Lower lobe of right lung (tissue), 2 donors: ENCODE measurements at regions not wholly inside any gene's neighbourhood (a gene's known extent, or its start where the extent isn't known, plus 50 kb on each side); places are given as distances from the start of the nearest gene placed in this dataset.

ENCODE experiments used
- ATAC-seq, 2 donors: fragments of 200-7000 bp; cut with Tn5 transposase; one replicate each; pipeline ENCODE4 v1.9.1; 2020 to 2022; ENCODE audit warnings: mild to moderate bottlenecking in 2 of 2, moderate library complexity in 2 of 2
- DNase-seq: peaks from one replicate; pipeline ENCODE4 v3.0.0-alpha.2; 2020
- H3K27ac ChIP-seq: fragments of 200-600 bp; one replicate; pipeline ENCODE4 v1.8.0; 2022
- H3K27me3 ChIP-seq: fragments of 200-600 bp; one replicate; pipeline ENCODE4 v1.8.0; 2022; ENCODE audit warnings: low read depth
- H3K36me3 ChIP-seq: fragments of 200-600 bp; one replicate; pipeline ENCODE4 v1.8.0; 2022; ENCODE audit warnings: mild to moderate bottlenecking
- H3K4me1 ChIP-seq: fragments of 200-600 bp; one replicate; pipeline ENCODE4 v1.8.0; 2022
- H3K4me3 ChIP-seq: fragments of 200-600 bp; one replicate; pipeline ENCODE4 v1.8.0; 2022; ENCODE audit warnings: mild to moderate bottlenecking
- H3K9me3 ChIP-seq: fragments of 200-600 bp; one replicate; pipeline ENCODE4 v1.8.0; 2022
- CTCF ChIP-seq: fragments of 200-600 bp; IDR thresholded peaks from one replicate; pipeline ENCODE4 v1.8.0; 2022; ENCODE audit warnings: antibody characterized with exemption, mild to moderate bottlenecking
- intact Hi-C: fragments of 100-400 bp; cut with DNase I; formaldehyde crosslinking; loops from one replicate; pipeline ENCODE4 v1.11.0; 2022
- donor health status: DM: no; HTN: yes; CAD: no; lungs with severe emphysema.

GRCh38 chr4:141513866-141514265 is 122.5 kb upstream of the IL15 start:
- no peak for TF ChIP-seq CTCF
- DNase-seq (no peak), ATAC-seq (no peak)
- Histone ChIP-seq H3K9me3 (no peaks in the 10 kb centered on the region), H3K27me3 (no peaks in the 10 kb centered on the region), H3K36me3 (no peaks in the 10 kb centered on the region), H3K27ac (no peak overlapping the region), H3K4me1 (no peaks in the 10 kb centered on the region), H3K4me3 (no peak overlapping the region)
- intact Hi-C loops, result no loop called here

GRCh38 chr4:141518222-141518621 is 118.2 kb upstream of the IL15 start:
- Histone ChIP-seq H3K27me3 (no peaks in the 10 kb centered on the region), H3K9me3 (no peaks in the 10 kb centered on the region), H3K4me1 (no peaks in the 10 kb centered on the region), H3K27ac (no peak overlapping the region), H3K36me3 (no peaks in the 10 kb centered on the region), H3K4me3 (no peak overlapping the region)
- TF ChIP-seq CTCF, result no peak
- DNase-seq, result no peak
- intact Hi-C loops, result no loop called here
- no peak for ATAC-seq

- ATAC-seq (no peak), DNase-seq (no peak)
- TF ChIP-seq CTCF, result no peak
- Histone ChIP-seq H3K27me3 (no peaks in the 10 kb centered on the region), H3K27ac (no peak overlapping the region), H3K9me3 (peaks cover 7% of the 10 kb centered on the region), H3K4me3 (no peak overlapping the region), H3K4me1 (no peaks in the 10 kb centered on the region), H3K36me3 (no peaks in the 10 kb centered on the region)
- intact Hi-C loops, result no loop called here
These were observed 112.3 kb upstream of the IL15 start for GRCh38 chr4:141524116-141524515.

GRCh38 chr4:141524841-141525240 is 111.5 kb upstream of the IL15 start:
- H3K27me3 ChIP-seq, result no peaks in the 10 kb centered on the region
- ATAC-seq (no peak), DNase-seq (no peak)
- no peak overlapping the region for H3K27ac ChIP-seq
- TF ChIP-seq CTCF, result no peak
- no peaks in the 10 kb centered on the region for H3K4me1 ChIP-seq
- no peaks in the 10 kb centered on the region for H3K36me3 ChIP-seq
- intact Hi-C loops, result no loop called here
- no peak overlapping the region for H3K4me3 ChIP-seq
- peaks cover 7% of the 10 kb centered on the region for H3K9me3 ChIP-seq

- Histone ChIP-seq H3K4me3 (no peak overlapping the region), H3K27me3 (no peaks in the 10 kb centered on the region), H3K27ac (no peak overlapping the region), H3K9me3 (peaks cover 7% of the 10 kb centered on the region), H3K4me1 (no peaks in the 10 kb centered on the region), H3K36me3 (no peaks in the 10 kb centered on the region)
- no peak for TF ChIP-seq CTCF
- ATAC-seq (no peak), DNase-seq (no peak)
- intact Hi-C loops, result no loop called here
These were observed 105.8 kb upstream of the IL15 start for GRCh38 chr4:141530627-141531026.

GRCh38 chr4:141534985-141535384 is 101.4 kb upstream of the IL15 start:
- Histone ChIP-seq H3K36me3 (no peaks in the 10 kb centered on the region), H3K27ac (no peak overlapping the region), H3K27me3 (no peaks in the 10 kb centered on the region), H3K4me1 (no peaks in the 10 kb centered on the region), H3K4me3 (no peak overlapping the region), H3K9me3 (peaks cover 19% of the 10 kb centered on the region)
- DNase-seq, result no peak
- TF ChIP-seq CTCF, result no peak
- intact Hi-C loops, result no loop called here
- ATAC-seq, result no peak
